Endothelial cell of umbilical vein (primary cell): ENCODE measurements at regions not wholly inside any gene's neighbourhood (a gene's known extent, or its start where the extent isn't known, plus 50 kb on each side); places are given as distances from the start of the nearest gene placed in this dataset.

ENCODE experiments used
- BruUV-seq: library from RNA; stranded (reverse); fragments of 400-500 nt; replicated peaks from 2 replicates; lab custom pipeline; 2021; lab: Mats Ljungman, UMichigan
- CTCF ChIA-PET: fragments of 300-600, 350-600 bp; sonication (Branson Sonifier 250); formaldehyde crosslinking; loops from one replicate; lab custom pipeline; 2021; ENCODE audit warnings: antibody characterized with exemption, inconsistent platforms; lab: Charles Lee
- POLR2A ChIA-PET: fragments of 300-600, 350-600 bp; sonication (Branson Sonifier 250); formaldehyde crosslinking; loops from one replicate; lab custom pipeline; 2021; ENCODE audit warnings: antibody characterized with exemption, inconsistent platforms; lab: Charles Lee
- DNase-seq: peaks from one replicate; pipeline ENCODE4 v3.0.0-alpha.2; 2011; ENCODE audit warnings: low read depth, low spot score
- FAIRE-seq: peaks from 2 replicates; lab custom pipeline; 2011; peaks lifted over from hg19 to GRCh38; lab: Jason Lieb, UNC
- H2AFZ ChIP-seq: 2 replicates; pipeline ENCODE4 v1.6.0; 2012; ENCODE audit warnings: low read depth, low read length, control low read depth, inconsistent platforms
- H3K27ac ChIP-seq: 2 replicates; pipeline ENCODE4 v1.5.1; 2011; ENCODE audit warnings: low read depth, mild to moderate bottlenecking, control low read depth, low read length, moderate library complexity; ENCODE audit not compliant: insufficient read depth
- H3K27me3 ChIP-seq, 2 experiments: 2 replicates each; pipeline versions ENCODE4 v1.6.0 to v1.6.1; 2011; ENCODE audit warnings: low read length in 2 of 2, mixed read lengths in 1 of 2; ENCODE audit not compliant: control insufficient read depth in 2 of 2, insufficient read depth in 2 of 2
- H3K36me3 ChIP-seq, 2 experiments: 2 replicates in 1 of 2; 3 replicates in 1 of 2; pipeline ENCODE4 v1.5.1; 2011; ENCODE audit warnings: low read length in 2 of 2, mild to moderate bottlenecking in 1 of 2, moderate library complexity in 1 of 2; ENCODE audit not compliant: control insufficient read depth in 2 of 2, insufficient read depth in 2 of 2; ENCODE audit errors: extremely low read depth in 1 of 2
- H3K4me1 ChIP-seq: 3 replicates; pipeline ENCODE4 v1.5.1; 2011; ENCODE audit warnings: mild to moderate bottlenecking, low read length; ENCODE audit not compliant: control insufficient read depth, insufficient read depth; ENCODE audit errors: extremely low read depth
- H3K4me2 ChIP-seq: 2 replicates; pipeline ENCODE4 v1.6.1; 2011; ENCODE audit warnings: low read length, control low read depth, mixed read lengths; ENCODE audit not compliant: insufficient read depth
- H3K4me3 ChIP-seq, 3 experiments: fragments of 200-600 bp in 1 of 3; sonication (generic), shearing (Covaris generic) in 1 of 3; replicated peaks in 1 of 3; 2 replicates each; pipeline ENCODE4 v1.5.1; 2011 to 2016; ENCODE audit warnings: control low read depth in 3 of 3, low read length in 3 of 3, mild to moderate bottlenecking in 2 of 3, inconsistent platforms in 1 of 3, low read depth in 1 of 3, moderate library complexity in 1 of 3; ENCODE audit not compliant: insufficient read depth in 1 of 3
- H3K79me2 ChIP-seq: 2 replicates; pipeline ENCODE4 v1.6.0; 2012; ENCODE audit warnings: low read length, inconsistent platforms; ENCODE audit not compliant: control insufficient read depth, insufficient read depth
- H3K9ac ChIP-seq: replicated peaks from 2 replicates; pipeline ENCODE3; 2011; ENCODE audit warnings: low read length, control low read depth; ENCODE audit not compliant: insufficient read depth; ENCODE audit errors: extremely low read depth
- H3K9me1 ChIP-seq: replicated peaks from 3 replicates; pipeline ENCODE4 v1.6.0; 2011; ENCODE audit warnings: mild to moderate bottlenecking, low read length; ENCODE audit not compliant: control insufficient read depth, insufficient read depth; ENCODE audit errors: extremely low read depth
- H3K9me3 ChIP-seq: replicated peaks from 2 replicates; pipeline ENCODE4 v1.5.1; 2012; ENCODE audit warnings: low read length, inconsistent platforms; ENCODE audit not compliant: control insufficient read depth, insufficient read depth
- H4K20me1 ChIP-seq: replicated peaks from 2 replicates; pipeline ENCODE3; 2011; ENCODE audit warnings: mild to moderate bottlenecking, low read length; ENCODE audit not compliant: control insufficient read depth, insufficient read depth; ENCODE audit errors: extremely low read depth
- FOS ChIP-seq: IDR thresholded peaks from 2 replicates; pipeline ENCODE4 v1.6.1; 2011; ENCODE audit warnings: mild to moderate bottlenecking, low read length, moderate library complexity, borderline replicate concordance; ENCODE audit not compliant: insufficient read depth
- GATA2 ChIP-seq: IDR thresholded peaks from 2 replicates; pipeline ENCODE4 v1.7.0; 2011; ENCODE audit warnings: low read depth, mild to moderate bottlenecking, moderate library complexity, mixed read lengths, low read length; ENCODE audit not compliant: insufficient read length, insufficient read depth
- JUN ChIP-seq: IDR thresholded peaks from 2 replicates; pipeline ENCODE4 v1.6.1; 2011; ENCODE audit warnings: borderline replicate concordance, low read depth; ENCODE audit not compliant: insufficient read length, insufficient read depth
- POLR2A ChIP-seq: IDR thresholded peaks from 2 replicates; pipeline ENCODE4 v1.6.1; 2012; ENCODE audit warnings: low read depth, mild to moderate bottlenecking, control low read depth, low read length
- dilution Hi-C: fragments of 300-500 bp; cut with MboI; formaldehyde crosslinking; loops from one replicate; pipeline ENCODE4 v1.15.0; 2019; ENCODE audit warnings: low sequenced_read_pairs; ENCODE audit not compliant: extremely low pct_ligation_motif_present
- intact Hi-C: fragments of 100-400 bp; cut with micrococcal nuclease; formaldehyde crosslinking; loops from one replicate; pipeline ENCODE4 v1.10.0; 2022
- TF ChIP-seq, protein P1 (sequence below), 2 donors: IDR thresholded peaks; 1 replicate in 1 of 2; 2 replicates in 1 of 2; pipeline ENCODE4 v1.5.1; 2011; ENCODE audit warnings: low read length in 2 of 2, mild to moderate bottlenecking in 2 of 2, moderate library complexity in 2 of 2, control low read depth in 1 of 2, inconsistent platforms in 1 of 2, low read depth in 1 of 2; ENCODE audit not compliant: insufficient read depth in 1 of 2; ENCODE audit errors: extremely low read depth in 1 of 2
- TF ChIP-seq, protein P2 (sequence below): IDR thresholded peaks from 2 replicates; pipeline ENCODE4 v1.6.1; 2011; ENCODE audit not compliant: insufficient read depth, insufficient read length

DNA sequence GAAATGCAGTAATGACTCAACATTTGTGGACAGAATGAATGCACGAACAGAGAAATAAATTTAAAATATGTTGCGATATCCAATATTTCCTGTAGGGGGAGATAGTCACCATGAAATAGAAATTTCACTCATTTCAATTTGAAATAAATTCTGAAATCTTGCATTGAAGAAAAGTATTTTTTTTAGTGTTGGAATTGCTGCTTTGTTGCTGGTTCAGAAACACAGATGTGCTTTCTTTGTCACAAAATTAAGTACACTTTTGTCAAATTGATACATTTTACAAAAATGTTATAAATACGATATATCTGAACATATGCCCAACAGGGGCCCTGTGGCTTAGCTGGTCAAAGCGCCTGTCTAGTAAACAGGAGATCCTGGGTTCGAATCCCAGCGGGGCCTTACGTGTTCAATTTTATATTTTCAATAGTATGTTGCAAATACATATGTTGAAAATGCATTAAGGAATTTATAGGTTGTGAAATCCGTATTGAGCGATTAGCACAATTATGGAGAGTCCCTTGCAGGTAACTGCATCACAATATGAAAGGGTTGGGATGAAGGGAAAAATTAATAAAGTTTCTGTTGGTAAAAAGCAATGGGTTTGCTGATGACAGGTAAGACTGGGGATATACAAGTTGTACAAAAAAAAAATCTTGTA lies 85.4 kb upstream of the PRSS16 start:
- Histone ChIP-seq H3K4me1 (peaks cover 9% of the 10 kb centered on the region), H3K27me3 (peaks cover 2 to 7% of the 10 kb centered on the region in 2 experiments), H3K9ac (no peak overlapping the region), H2AFZ (no peak overlapping the region), H3K36me3 (no peaks in the 10 kb centered on the region), H3K9me1 (no peaks in the 10 kb centered on the region), H4K20me1 (no peaks in the 10 kb centered on the region), H3K4me3 (no peak overlapping the region), H3K79me2 (no peaks in the 10 kb centered on the region), H3K9me3 (no peaks in the 10 kb centered on the region), H3K4me2 (no peak overlapping the region), H3K27ac (no peak overlapping the region)
- FAIRE-seq (no peak), DNase-seq (peak; percentile 68)
- dilution Hi-C loops (no loop called here), intact Hi-C loops (loop anchor here (1.0 to 10.0 kb wide), 6 partner anchors 15 to 1523 kb away; partner anchors contain the start of gene POM121L2)
- ChIA-PET POLR2A (no interaction called here), CTCF (interaction anchor here (0.6 to 3.6 kb wide), 14 partner anchors 16 to 734 kb away, joined by 3 to 31 read pairs (median 9); a partner anchor contains a TSS)
- TF ChIP-seq FOS (peak; percentile 12), JUN (no peak)
- TF ChIP-seq, protein P1, sequence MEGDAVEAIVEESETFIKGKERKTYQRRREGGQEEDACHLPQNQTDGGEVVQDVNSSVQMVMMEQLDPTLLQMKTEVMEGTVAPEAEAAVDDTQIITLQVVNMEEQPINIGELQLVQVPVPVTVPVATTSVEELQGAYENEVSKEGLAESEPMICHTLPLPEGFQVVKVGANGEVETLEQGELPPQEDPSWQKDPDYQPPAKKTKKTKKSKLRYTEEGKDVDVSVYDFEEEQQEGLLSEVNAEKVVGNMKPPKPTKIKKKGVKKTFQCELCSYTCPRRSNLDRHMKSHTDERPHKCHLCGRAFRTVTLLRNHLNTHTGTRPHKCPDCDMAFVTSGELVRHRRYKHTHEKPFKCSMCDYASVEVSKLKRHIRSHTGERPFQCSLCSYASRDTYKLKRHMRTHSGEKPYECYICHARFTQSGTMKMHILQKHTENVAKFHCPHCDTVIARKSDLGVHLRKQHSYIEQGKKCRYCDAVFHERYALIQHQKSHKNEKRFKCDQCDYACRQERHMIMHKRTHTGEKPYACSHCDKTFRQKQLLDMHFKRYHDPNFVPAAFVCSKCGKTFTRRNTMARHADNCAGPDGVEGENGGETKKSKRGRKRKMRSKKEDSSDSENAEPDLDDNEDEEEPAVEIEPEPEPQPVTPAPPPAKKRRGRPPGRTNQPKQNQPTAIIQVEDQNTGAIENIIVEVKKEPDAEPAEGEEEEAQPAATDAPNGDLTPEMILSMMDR (IDR thresholded peaks at IDR 0.05; ENCODE audit: extremely low read depth in 1 of 2, insufficient read depth in 1 of 2, low read depth in 1 of 2, low read length in 2 of 2) = peak; percentile 22 to 29
- BruUV-seq = no TSS peak

DNA sequence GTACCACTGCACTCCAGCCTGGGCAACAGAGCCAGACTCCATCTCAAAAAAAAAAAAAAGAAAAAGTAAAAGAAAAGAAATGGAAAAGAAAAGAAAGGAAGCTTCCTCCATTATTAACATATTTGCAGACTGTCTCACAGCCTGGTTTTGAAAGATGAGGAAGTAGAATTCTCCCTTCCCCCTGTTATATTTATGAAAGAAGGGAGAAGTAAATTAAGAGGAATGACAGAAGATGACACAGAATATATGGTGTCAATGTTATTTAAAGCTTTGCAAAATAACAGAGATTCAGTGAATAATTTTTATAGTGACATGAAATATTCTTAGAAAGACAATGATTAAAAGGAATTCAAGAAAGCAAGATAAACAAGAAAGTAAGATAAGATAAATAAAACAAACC lies 83.7 kb upstream of the PRSS16 start:
- dilution Hi-C loops (no loop called here), intact Hi-C loops (loop anchor here (10.0 kb wide), 1 partner anchor 1521 kb away; no protein-coding TSS in a partner anchor)
- H3K27ac ChIP-seq = no peak overlapping the region
- CTCF ChIA-PET = interaction anchor here (0.7 to 3.4 kb wide), 9 partner anchors 9 to 731 kb away, joined by 3 to 31 read pairs (median 14); no protein-coding TSS in a partner anchor
- no peaks in the 10 kb centered on the region for H3K9me1 ChIP-seq
- H3K4me1 ChIP-seq = no peaks in the 10 kb centered on the region
- no TSS peak for BruUV-seq
- H3K4me3 ChIP-seq = no peak overlapping the region
- H3K79me2 ChIP-seq = no peaks in the 10 kb centered on the region
- no peaks in the 10 kb centered on the region for H4K20me1 ChIP-seq
- no peak for FAIRE-seq
- POLR2A ChIA-PET = interaction anchor here (0.6 kb wide), 1 partner anchor 518 kb away, joined by 3 read pairs; no protein-coding TSS in a partner anchor
- H2AFZ ChIP-seq = no peak overlapping the region
- TF ChIP-seq POLR2A = no peak
- TF ChIP-seq GATA2 = no peak
- TF ChIP-seq FOS = no peak
- TF ChIP-seq, protein P2, sequence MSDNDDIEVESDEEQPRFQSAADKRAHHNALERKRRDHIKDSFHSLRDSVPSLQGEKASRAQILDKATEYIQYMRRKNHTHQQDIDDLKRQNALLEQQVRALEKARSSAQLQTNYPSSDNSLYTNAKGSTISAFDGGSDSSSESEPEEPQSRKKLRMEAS = no peak
- H3K9me3 ChIP-seq = no peaks in the 10 kb centered on the region
- no peaks in the 10 kb centered on the region for H3K36me3 ChIP-seq
- DNase-seq = no peak
- H3K9ac ChIP-seq = no peak overlapping the region
- H3K27me3 ChIP-seq = peaks cover 2 to 7% of the 10 kb centered on the region in 2 experiments
- H3K4me2 ChIP-seq = no peak overlapping the region
